Peyer's patch (tissue), 4 donors: ENCODE measurements at regions not wholly inside any gene's neighbourhood (a gene's known extent, or its start where the extent isn't known, plus 50 kb on each side); places are given as distances from the start of the nearest gene placed in this dataset.

Experiments used
- POLR2A ChIP-seq, 2 donors: fragments of 450-650 bp; IDR thresholded peaks; one replicate each; pipeline ENCODE4 v1.5.1; 2017; ENCODE audit warnings: antibody characterized with exemption in 2 of 2, mild to moderate bottlenecking in 2 of 2, moderate library complexity in 2 of 2
- TF ChIP-seq, protein P1 (sequence below), 6 experiments: fragments of 450-650 bp in 4 of 6; fragments of 200-600 bp in 2 of 6; sonication (generic) in 1 of 6; IDR thresholded peaks; one replicate each; pipeline ENCODE4 v1.5.1; 2017 to 2019; ENCODE audit warnings: antibody characterized with exemption in 6 of 6, mild to moderate bottlenecking in 3 of 6, moderate library complexity in 1 of 6

DNA sequence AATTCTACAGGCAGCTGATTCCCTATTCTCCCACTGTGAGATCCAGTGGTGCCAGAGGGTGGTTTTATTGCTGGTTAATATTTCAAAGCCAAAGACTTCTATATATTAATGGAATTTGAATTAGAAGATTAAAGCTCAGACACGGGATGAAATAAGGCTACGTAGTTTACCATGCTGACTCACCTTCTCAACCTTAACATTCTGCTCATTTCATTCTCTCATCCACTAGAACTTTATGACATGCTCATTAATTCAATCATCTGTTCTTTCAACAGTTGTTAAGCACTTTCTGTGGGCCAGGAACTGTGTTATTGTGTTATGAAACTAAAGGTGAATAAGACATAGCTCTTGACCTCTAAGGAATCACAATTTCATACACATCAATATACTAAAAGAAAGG lies 456.9 kb upstream of the MAP3K7 start:
- TF ChIP-seq, protein P1, sequence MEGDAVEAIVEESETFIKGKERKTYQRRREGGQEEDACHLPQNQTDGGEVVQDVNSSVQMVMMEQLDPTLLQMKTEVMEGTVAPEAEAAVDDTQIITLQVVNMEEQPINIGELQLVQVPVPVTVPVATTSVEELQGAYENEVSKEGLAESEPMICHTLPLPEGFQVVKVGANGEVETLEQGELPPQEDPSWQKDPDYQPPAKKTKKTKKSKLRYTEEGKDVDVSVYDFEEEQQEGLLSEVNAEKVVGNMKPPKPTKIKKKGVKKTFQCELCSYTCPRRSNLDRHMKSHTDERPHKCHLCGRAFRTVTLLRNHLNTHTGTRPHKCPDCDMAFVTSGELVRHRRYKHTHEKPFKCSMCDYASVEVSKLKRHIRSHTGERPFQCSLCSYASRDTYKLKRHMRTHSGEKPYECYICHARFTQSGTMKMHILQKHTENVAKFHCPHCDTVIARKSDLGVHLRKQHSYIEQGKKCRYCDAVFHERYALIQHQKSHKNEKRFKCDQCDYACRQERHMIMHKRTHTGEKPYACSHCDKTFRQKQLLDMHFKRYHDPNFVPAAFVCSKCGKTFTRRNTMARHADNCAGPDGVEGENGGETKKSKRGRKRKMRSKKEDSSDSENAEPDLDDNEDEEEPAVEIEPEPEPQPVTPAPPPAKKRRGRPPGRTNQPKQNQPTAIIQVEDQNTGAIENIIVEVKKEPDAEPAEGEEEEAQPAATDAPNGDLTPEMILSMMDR (IDR thresholded peaks at IDR 0.05): no peak
- TF ChIP-seq POLR2A (IDR thresholded peaks at IDR 0.05): no peak
